HG03066 (cell line): ENCODE measurements at regions not wholly inside any gene's neighbourhood (a gene's known extent, or its start where the extent isn't known, plus 50 kb on each side); places are given as distances from the start of the nearest gene placed in this dataset.
A peak's percentile ranks its signal among the peaks of the same experiment; 100 is the strongest.
"Not testable (repeated sequence)": the region's sequence is repeated elsewhere in the genome, so short reads cannot be mapped to it uniquely, and the experiment has no call there.

Experiments
- ATAC-seq: cut with Tn5 transposase; IDR thresholded peaks from one replicate; pipeline ENCODE4 v1.9.1; 2021; ENCODE audit warnings: low read depth; ENCODE audit not compliant: unreplicated experiment

- ATAC-seq = no peak
Measured at GRCh38 chr13:21909331-21909730, 238.5 kb downstream of the FGF9 start.

GRCh38 chr13:21910546-21910945 lies 239.7 kb downstream of the FGF9 start:
- ATAC-seq = no peak

- no peak for ATAC-seq
Measured at GRCh38 chr13:21911646-21912298, 240.9 kb downstream of the FGF9 start.

GRCh38 chr13:21913010-21913409 lies 242.1 kb downstream of the FGF9 start:
- ATAC-seq = no peak

- ATAC-seq = no peak
Measured at GRCh38 chr13:21917086-21918015, 246.5 kb downstream of the FGF9 start.

- not testable (repeated sequence) for ATAC-seq
Measured at GRCh38 chr13:21920802-21921201, 249.9 kb downstream of the FGF9 start.

GRCh38 chr13:21924958-21925357 lies 254.1 kb downstream of the FGF9 start:
- no peak for ATAC-seq

GRCh38 chr13:21925720-21926119 lies 254.8 kb downstream of the FGF9 start:
- no peak for ATAC-seq

- ATAC-seq = no peak
Measured at GRCh38 chr13:21929400-21929799, 258.5 kb downstream of the FGF9 start.

GRCh38 chr13:21930536-21930935 lies 259.7 kb downstream of the FGF9 start:
- ATAC-seq = no peak

GRCh38 chr13:21932578-21932977 lies 261.7 kb downstream of the FGF9 start:
- no peak for ATAC-seq

GRCh38 chr13:21932996-21933395 lies 262.1 kb downstream of the FGF9 start:
- no peak for ATAC-seq

- no peak for ATAC-seq
Measured at GRCh38 chr13:21934284-21934683, 263.4 kb downstream of the FGF9 start.

GRCh38 chr13:21936674-21937073 lies 265.8 kb downstream of the FGF9 start:
- ATAC-seq = no peak

- ATAC-seq = no peak
Measured at GRCh38 chr13:21938168-21938567, 267.3 kb downstream of the FGF9 start.

- no peak for ATAC-seq
Measured at GRCh38 chr13:21938636-21939035, 267.8 kb downstream of the FGF9 start.

GRCh38 chr13:21942061-21942460 lies 271.2 kb downstream of the FGF9 start:
- no peak for ATAC-seq

- no peak for ATAC-seq
Measured at GRCh38 chr13:21944610-21945009, 273.7 kb downstream of the FGF9 start.

- no peak for ATAC-seq
Measured at GRCh38 chr13:21945195-21945594, 274.3 kb downstream of the FGF9 start.

GRCh38 chr13:21946964-21947363 lies 276.1 kb downstream of the FGF9 start:
- no peak for ATAC-seq

- peak; percentile 64 for ATAC-seq
Measured at GRCh38 chr13:21948769-21949474, 278.0 kb downstream of the FGF9 start.
